MM.1S (cell line): ENCODE measurements at regions not wholly inside any gene's neighbourhood (a gene's known extent, or its start where the extent isn't known, plus 50 kb on each side); places are given as distances from the start of the nearest gene placed in this dataset.

Experiments used
- EZH2 ChIP-seq: fragments of 300-600 bp; sonication (generic); optimal IDR thresholded peaks from 2 replicates; pipeline ENCODE3; 2017; ENCODE audit warnings: low read depth, mild to moderate bottlenecking, antibody characterized with exemption, low read length, mixed read lengths
- EZH2phosphoT487 ChIP-seq: fragments of 300-600 bp; sonication (generic); IDR thresholded peaks from 2 replicates; pipeline ENCODE4 v1.6.1; 2018; ENCODE audit warnings: antibody characterized with exemption, low read length
- TF ChIP-seq, protein P1 (sequence below): fragments of 300-600 bp; sonication (generic); IDR thresholded peaks from 2 replicates; pipeline ENCODE4 v1.5.1; 2016; ENCODE audit warnings: antibody characterized with exemption, low read length, mixed read lengths

DNA sequence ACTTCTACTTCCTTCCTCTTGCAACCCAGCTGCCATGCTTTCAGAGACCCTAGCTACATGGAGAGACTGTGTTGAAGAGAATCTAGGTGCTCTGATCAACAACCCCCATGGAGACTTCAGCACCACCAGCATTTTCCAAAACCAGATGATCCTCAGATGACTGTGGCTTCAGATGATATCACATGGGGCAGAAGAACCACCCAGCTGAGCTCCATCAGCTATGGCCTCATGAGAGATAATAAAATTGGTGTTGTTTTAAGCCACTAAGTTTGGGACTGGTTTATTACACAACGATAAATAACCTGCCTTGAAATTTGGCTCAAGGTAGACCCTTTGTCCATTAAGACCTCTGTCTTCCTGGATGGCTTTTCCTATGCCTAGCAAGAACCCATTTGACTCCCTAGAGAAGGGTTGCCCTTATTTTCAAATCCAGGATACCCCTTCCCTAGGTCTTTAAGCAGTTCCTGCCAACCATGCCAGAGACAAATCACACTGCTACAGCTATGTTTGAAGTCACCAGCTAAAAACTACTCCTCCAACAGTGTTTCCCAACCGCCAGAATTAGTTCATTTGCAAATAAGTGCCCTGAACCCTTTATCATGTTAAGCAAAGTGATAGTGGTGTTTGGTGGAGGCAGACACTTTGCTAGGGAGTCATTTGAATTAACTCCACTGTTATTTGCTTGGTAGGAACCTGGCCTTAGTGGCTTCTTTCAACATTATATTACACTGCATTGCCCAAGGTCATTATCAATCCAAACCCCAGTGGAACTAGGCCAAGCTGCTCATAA is 136.9 kb upstream of the PALS2 start:
- TF ChIP-seq EZH2 (no peak), EZH2phosphoT487 (no peak)
- TF ChIP-seq, protein P1, sequence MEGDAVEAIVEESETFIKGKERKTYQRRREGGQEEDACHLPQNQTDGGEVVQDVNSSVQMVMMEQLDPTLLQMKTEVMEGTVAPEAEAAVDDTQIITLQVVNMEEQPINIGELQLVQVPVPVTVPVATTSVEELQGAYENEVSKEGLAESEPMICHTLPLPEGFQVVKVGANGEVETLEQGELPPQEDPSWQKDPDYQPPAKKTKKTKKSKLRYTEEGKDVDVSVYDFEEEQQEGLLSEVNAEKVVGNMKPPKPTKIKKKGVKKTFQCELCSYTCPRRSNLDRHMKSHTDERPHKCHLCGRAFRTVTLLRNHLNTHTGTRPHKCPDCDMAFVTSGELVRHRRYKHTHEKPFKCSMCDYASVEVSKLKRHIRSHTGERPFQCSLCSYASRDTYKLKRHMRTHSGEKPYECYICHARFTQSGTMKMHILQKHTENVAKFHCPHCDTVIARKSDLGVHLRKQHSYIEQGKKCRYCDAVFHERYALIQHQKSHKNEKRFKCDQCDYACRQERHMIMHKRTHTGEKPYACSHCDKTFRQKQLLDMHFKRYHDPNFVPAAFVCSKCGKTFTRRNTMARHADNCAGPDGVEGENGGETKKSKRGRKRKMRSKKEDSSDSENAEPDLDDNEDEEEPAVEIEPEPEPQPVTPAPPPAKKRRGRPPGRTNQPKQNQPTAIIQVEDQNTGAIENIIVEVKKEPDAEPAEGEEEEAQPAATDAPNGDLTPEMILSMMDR: no peak
